EL (cell line): ENCODE measurements at regions not wholly inside any gene's neighbourhood (a gene's known extent, or its start where the extent isn't known, plus 50 kb on each side); places are given as distances from the start of the nearest gene placed in this dataset.
"Not testable (repeated sequence)": the region's sequence is repeated elsewhere in the genome, so short reads cannot be mapped to it uniquely, and the experiment has no call there.

Experiments used
- DNase-seq: peaks from one replicate; pipeline ENCODE4 v3.0.0-alpha.2; 2016

DNA sequence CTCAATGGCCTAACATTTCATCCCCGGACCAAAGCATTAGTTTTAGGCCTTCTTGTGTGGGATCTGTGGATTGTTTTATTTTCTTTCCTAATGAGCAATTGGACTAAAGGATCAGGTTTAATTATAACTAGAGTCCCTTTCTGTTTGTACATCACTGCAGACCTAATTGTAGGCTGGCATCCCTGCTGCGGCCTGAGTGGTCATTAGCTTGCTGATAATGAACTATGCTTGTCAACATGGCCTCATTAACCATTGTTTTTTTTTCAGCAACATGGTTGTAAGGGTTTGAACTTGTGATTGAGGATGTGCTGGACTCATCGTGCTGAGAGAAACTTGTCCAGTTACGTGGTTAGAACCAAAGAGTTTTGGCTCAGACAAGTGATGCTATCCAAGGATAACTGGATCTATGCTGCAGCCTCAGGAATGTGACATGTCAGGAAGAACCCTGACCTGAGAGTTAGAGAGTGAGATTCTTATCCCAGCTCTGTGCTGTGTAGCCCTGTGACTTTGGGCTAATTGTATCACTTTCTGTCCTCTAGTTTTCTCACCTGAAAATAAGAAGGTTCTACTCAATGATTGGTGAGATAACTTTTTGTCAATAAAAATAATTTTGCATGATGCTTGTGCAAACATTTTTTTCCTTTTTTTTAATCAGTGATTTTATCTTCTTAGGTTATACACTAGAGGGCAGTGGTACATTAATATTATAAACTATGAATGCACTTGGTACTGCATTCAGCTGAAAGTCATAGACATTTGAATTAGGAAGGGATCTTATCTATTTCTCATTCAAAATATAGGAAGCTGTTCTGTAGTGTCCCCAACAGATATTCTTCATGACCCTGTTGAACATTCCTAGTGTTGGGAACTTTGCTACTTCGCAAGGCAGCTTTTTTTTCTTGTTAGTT, 140.9 kb downstream of the RNF144B start:
- DNase-seq, result no peak

DNA sequence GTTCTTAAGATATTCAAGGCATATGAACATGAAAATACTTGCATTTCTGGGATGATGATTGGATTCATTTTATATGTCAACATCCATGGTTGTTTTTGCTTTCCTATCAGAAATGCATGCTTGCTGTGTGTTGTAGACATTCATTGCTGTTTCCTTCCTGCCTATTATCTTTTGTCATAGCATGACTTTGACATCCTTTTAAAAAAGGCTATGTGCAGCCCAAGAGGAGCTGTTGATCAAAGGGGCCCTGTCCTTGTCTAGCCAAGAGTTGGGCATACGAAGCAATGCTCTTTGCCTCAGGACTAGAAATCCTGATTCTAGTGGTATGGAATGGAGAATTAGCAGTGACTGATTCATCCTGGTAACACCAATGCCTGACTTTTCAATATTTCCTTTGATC, 143.1 kb downstream of the RNF144B start:
- DNase-seq, result no peak

DNA sequence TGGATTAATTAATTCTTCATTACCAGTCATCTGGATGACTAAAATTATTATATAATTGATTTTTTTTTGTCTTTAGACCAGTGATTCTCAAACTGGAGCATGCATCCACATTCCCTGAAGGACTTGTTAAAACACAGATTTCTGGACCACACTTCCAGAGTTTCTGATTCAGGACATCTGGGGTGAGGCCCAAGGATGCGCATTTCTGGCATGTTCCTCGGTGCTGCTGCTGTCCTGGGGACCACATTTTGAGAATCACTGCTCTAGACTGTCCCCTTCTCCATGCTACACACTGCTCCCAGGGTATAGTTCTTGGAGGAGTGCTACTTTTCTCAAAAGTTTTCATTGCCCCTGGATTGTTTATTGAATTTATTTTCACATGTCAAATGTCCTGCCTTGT, 145.0 kb downstream of the RNF144B start:
- DNase-seq, result no peak

DNA sequence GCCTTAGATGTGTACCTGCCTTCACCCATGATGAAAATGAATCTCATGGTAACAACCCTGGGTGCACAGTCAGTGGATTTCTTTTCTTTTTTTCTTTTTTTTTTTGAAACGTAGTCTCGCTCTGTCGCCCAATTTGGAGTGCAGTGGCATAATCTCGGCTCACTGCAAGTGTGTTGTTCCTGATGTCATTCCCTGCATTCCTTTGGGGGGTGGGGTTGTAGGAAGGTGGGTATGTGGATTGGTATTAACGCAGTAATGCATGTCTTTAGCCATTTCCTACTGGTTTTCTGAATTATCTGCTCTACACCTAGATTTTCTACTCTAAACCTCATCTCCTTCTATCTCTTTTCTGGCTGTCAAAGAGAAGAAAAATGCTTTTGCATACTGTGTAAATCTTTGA, 146.6 kb downstream of the RNF144B start:
- DNase-seq, result no peak

DNA sequence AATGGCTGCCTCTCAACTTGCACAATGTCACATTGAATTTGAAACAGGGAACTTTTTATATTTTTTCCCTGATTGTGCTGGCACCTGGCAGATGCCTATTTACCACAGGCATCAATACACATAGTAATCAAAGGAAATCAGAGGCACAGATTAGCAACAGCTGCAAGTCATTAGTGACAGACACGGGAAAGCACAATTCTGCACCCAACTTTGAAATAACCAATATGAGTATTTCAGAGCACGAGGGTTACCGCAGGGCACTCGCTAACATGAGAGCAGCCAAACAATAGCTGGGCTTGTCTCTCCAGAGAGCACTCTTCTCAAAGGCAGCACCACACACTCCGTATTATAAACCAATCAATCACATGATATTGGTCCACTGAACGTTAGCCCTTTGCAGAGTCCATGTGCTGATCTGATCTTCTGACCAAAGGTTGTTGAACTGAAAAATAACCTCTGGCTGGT, 149.5 kb downstream of the RNF144B start:
- no peak for DNase-seq

DNA sequence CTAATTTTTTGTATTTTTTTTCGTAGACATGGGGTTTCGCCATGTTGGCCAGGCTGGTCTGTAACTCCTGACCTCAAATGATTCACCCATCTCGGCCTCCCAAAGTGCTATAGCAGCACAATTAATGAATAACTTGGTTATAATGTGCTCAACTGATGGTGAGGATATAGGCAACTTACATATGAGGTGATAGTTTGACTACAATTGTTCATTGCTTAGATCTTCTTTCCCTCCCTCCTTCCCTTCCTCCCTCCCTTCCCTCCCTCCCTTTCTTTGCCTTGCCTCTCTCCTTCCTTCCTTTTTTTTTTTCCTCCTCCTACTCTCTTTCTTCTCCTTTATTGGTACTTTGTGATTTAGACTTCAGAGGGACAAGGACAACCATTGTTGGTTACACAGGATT, 151.2 kb downstream of the RNF144B start:
- DNase-seq, result no peak

DNA sequence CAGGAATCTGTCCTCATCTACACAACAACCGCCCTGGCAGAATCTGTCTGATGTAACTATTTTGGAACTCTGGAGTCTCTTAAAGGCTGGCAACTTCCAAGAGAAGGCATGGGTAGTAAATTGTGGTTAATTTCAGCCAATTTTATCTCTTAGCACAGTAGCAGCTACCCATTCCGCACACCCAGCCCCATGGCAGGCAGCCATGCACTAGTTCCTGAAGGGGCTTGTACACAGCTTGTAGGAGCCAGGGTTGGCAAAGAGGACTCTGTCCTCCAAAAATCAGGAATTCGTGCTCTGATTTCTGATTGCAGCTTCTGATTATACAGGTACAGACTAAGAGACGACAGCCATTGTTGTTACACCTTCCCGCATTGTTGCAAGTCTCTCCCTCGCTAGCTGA, 155.9 kb downstream of the RNF144B start:
- DNase-seq, result no peak

DNA sequence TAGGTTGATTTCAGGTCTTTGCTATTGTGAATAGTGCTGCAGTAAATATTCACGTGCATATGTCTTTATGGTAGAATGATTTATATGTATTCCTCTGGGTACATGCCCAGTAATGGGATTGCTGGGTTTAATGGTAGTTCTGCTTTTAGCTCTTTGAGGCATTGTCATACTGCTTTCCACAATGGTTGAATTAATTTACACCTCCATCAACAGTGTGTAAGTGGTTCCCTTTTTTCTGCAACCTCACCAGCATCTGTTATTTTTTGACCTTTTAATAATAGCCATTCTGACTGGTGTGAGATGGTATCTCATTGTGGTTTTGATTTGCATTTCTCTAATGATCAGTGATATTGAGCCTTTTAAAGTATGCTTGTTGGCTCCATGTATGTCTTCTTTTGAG, 158.0 kb downstream of the RNF144B start:
- not testable (repeated sequence) for DNase-seq

DNA sequence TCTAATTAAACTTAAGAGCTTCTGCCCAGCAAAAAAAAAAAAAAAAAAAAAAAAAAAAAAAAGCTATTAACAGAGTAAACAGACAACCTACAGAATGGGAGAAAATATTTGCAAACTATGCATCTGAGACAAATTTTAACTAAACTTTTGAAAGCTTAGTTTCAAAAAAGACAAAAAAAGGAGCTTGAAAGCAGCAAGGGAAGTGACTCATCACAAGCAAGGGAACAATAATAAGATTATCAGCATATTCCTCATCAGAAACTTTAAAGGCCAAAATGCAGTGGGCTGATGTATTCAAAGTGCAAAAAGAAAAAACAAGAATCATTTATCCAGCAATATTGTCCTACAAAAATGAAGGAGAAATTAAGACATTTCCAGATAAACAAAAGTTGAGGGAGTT, 158.6 kb downstream of the RNF144B start:
- no peak for DNase-seq

DNA sequence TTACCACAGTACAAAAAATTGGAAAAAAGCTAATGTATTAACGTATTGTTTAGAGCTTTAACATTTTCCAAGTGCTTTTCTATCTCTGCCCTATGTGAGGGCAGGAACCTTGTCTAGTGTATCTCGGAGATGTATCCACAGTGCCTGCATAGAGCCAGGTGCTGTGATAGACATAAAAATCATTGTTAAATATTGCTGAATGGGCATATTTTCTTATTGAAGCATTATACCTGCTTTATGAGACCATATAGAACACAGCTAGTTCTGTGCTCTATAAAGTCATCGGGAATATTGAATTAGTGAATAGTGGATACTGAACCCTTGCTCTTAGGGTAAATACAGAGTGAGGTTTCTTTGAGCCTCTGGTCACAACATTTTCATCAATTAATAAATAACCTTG, 163.0 kb downstream of the RNF144B start:
- DNase-seq, result no peak

DNA sequence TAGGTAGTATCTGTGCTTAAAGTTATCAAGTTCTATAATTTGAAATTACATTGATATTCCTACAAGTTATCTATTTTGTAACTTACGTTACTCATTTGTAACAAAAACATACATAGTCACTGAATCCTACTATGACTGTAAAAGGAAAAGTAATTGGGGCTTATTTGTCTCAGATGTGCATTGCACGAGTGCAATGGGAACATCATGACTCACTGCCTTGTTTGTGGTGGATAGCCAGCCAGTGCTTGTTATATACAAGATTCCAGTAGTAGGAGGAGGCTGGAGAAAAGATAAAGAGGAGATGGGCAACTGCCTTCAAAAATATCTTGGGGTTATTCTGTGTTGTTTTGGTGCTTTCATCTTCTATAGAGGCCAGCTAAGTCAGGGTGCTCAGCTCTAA, 164.1 kb downstream of the RNF144B start:
- DNase-seq, result peak; percentile 38

DNA sequence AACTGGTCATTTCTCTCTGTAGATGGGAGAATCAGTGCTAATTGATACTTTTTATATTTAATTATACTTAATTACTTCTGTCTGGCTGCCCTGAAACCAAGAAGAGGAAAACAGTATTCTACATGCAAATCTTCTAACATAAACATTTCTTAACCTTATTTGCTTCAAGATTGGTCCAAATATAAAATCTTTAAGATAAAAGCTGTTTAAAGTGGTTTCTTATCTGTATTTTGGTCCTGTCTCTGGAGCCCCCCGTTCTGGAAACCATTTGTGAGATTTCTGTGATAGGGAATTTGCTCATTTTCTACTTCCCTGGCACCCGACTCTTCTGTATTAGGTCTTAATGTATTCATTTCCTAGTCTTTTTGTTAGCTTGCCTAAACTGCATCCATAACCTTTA, 168.6 kb downstream of the RNF144B start:
- DNase-seq, result no peak

DNA sequence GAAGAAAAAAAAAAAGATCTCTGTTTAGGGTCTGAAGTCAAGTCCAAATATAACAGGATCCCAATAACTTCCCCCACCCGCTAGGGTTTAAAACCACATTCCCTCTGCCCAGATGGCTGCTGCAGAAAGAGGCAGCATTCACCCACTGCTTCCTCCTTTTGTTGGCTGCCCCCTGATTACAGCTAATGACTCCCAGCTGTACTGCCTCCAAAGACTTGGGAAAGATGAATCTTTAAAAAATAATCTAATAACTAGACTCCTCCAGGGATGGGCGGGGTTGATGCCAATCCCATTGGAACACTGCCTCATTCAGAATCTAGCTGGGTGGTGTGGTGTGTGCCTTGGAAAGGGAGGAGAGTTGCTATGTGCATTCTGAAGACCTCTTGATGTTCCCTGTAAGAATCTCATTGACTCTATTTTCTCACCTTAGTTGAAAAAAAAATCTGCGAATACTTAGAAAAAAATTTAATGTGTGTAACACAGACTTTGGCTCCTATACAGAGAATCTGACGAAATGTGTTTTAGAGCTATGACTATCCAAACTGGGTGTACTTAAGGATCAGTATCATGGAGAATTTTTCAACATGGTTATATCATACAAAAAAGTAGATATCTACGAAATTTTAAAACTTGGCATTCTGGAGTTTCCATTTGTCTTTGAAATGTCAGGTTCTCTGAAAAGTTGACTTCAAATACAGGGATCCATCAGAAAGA, 174.0 kb downstream of the RNF144B start:
- DNase-seq, result no peak

DNA sequence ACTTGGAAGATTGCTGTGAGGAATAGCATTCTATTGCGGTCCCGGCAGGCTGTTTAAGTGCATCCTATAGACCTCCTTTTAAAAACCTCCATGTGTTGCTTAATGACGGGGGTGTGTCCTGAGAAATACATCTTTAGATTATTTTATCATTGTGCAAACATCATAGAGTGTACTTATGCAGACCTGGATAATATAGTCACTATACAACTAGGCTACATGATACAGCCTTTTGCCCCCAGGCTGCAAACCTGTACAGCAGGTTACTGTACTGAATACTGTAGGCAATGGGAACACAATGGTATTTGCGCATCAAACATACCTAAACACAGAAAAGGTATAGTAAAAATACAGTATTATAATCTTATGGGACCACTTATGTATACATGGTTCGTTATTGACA, 175.6 kb downstream of the RNF144B start:
- no peak for DNase-seq

DNA sequence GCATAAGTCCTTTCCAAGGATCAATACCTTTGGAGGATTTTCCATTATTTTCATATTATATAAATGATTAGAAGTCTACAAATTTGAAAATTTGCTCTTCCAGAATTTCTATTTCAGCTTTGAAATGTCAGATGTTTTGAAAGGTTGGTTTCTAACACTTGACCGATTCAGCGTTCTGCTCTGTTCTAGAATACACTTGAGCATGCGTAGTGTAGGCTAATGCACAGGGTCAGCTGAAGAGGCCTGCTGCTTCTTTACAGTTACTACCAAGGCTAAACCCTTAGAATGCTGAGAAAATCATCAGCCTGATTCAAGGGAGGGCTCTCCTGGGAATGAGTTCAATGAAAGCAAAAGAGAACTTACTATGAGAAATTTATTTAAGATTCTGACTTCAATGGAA, 177.6 kb downstream of the RNF144B start:
- DNase-seq, result no peak

DNA sequence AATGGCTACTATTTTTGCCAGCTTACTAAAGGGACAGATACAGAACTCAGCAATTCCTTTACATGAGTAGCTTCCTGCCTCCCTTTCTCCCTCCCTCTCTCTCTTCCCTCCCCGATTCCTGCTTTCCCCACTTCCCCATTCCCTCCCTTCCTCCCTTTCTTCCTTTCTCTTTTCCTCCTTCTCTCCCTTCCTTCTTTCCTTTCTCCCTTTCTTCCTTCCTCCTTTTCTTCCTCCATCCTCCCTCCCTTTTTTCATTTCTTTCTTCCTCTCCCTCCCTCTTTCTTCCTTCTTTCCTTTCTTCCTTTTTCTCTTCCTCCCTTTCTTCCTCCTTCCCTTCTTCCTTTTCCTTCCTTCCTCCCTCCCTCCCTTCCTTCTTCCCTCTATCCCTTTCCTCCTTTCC, 178.1 kb downstream of the RNF144B start:
- DNase-seq, result no peak

DNA sequence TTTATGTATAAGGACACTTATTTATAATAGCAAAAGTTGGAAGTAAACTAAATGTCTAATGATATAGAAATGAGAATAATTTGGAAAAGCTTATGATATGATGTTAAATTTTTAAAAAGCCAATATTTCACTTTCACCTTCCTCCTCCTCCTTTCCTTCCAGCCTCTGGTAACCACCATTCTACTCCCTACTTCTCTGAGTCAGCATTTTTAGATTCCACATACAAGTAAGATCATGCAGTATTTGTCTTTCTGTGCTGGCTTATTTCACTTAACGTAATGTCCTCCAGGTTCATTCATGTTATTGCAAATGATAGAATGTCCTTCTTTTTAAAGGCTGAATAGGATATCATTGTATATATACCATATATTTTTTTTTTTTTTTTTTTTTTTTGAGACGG, 180.2 kb downstream of the RNF144B start:
- no peak for DNase-seq

DNA sequence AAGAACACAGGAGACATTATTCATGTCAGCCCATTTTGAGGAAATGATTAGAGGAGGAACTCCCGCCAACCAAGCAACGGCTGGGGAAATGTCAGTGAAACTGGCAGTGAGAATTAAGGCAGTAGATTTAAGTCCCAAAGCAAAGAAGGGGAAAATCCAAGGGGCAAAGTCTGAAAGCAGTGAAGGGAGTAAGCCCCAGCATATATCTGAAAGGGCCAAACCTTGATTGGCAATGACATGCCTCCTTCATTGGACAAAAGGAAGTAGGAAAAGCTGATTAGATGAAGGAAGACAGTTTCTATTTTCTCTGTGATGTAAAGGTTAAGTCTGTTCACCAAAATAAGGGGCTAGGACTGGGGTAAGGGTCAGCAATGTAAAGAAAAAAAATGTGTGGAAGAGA, 190.3 kb downstream of the RNF144B start:
- DNase-seq, result no peak

DNA sequence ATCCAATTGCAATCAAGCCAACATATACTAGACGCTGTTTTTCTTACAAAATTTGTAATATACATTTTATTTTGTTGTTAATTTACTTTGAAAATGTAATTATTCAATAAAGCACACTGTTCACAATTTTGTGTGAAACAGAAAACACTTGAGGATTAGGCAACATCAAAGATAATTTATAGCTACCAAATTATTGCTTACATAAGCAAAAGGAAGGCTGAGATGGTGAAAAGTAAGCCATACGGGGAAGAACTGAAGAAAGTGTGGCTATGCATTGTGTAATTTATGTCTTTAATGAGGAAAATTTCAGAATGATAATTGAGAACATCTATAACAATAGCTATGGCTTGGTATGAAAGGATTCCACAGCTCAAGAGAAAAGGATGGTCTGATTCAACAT, 192.0 kb downstream of the RNF144B start:
- DNase-seq, result no peak

DNA sequence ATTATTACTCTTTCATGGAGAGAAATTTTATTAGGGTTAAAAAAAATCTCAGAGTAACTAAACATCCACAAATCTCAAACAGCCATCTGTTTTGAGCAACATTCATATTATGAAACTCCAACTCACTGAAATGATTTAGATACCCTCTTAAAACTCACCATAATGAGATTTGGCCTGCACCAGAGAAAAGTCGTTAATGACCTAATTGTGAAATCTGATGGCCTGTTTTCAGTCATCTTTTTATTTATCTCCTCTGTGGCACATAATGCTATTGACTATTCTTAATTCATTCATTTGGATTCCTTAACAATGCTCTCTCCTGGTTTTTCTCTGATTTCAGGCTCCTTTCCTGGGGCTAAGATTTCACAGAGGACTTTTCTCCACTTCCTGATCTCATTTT, 192.7 kb downstream of the RNF144B start:
- no peak for DNase-seq

DNA sequence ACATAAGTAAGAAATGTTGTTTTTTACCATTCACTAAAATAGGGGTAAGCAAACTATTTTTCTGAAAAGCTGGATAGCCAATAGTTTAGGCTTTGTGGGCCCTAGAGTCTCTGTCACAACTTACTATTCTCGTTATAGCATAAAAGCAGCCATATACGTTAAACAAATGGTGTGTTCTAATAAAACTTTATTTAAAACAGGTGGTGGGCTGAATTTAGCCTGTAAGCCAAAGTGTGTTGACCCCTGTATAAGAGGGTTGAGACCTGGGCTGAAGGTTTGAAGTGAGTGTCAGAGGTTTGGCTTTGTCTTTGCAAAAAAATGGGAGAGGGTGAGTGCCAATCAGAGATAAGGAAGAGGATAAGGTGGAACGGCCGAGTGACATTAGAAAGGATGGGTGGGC, 197.2 kb downstream of the RNF144B start:
- DNase-seq, result no peak

DNA sequence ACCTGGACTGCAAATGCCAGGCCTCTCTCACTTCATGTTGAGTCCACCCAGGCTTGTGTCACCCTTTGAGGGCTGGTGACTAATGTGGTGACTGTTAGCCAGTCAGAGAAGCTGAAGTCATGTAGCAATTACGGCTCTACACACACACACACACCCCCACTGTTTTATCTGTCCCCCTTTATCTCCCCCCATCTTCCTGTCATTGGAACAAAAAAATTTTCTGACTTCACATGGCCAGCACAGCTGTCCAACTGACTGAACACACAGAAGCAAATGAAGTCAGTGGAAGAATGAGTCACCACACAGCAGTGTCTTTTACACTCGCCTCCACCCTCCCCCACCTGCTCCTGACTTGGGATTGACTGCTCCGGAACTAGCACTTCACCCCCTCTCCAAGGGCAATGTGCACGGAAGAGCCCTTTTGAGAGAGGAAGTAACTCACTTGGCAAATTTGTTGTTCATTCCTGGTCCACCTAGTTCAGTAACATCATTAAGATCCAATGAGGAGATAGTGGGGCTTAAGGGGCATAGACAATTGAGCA, 198.0 kb downstream of the RNF144B start:
- DNase-seq, result peak; percentile 75

DNA sequence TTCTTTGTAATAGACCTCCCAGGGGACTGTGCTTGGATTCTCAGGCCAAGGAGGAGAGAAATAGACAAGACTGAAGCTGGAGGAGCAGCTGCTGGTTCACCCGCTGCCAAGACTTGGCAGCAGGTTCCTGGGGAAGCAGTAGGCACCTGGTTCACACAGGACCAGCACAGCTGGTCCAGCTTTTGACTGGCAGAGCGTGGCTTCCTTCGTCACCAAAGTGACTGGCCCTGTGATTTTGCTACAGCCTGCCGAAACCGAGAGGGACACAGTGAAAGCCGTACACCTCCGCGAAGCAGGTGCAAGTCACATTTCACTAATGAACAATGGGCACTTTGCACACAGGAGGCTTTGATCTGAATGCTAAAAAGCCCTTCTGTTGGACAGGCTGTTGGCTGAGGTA, 199.0 kb downstream of the RNF144B start:
- DNase-seq, result no peak
